ENCODE measurements at regions not wholly inside any gene's neighbourhood (a gene's known extent, or its start where the extent isn't known, plus 50 kb on each side); places are given as distances from the start of the nearest gene placed in this dataset.

GRCh38 chr20:6504826-6505225 is 262.7 kb upstream of the BMP2 start:
- TF ChIP-seq GATA2 (IDR thresholded peaks at IDR 0.05; ENCODE audit: low read depth, low read length): no peak
- TF ChIP-seq GATA3 (IDR thresholded peaks at IDR 0.05; ENCODE audit: low read depth, low read length): no peak

All from SH-SY5Y (cell line).